SU-DHL-6 (cell line): ENCODE measurements at regions not wholly inside any gene's neighbourhood (a gene's known extent, or its start where the extent isn't known, plus 50 kb on each side); places are given as distances from the start of the nearest gene placed in this dataset.

ENCODE experiments used
- H2AFZ ChIP-seq: fragments of 200-600 bp; sonication (generic); 2 replicates; pipeline ENCODE4 v1.6.1; 2014; ENCODE audit warnings: low read depth, mild to moderate bottlenecking, moderate library complexity, mixed read lengths, antibody characterized with exemption, low read length; ENCODE audit not compliant: severe bottlenecking
- H3F3A ChIP-seq: fragments of 200-600 bp; shearing (Covaris generic); 2 replicates; pipeline ENCODE4 v1.6.0; 2016; ENCODE audit warnings: antibody characterized with exemption, mild to moderate bottlenecking; ENCODE audit not compliant: insufficient read depth
- H3K27ac ChIP-seq: fragments of 200-600 bp; sonication (generic); 2 replicates; pipeline ENCODE4 v1.5.1; 2016; ENCODE audit warnings: low read depth, mild to moderate bottlenecking, low read length, moderate library complexity, mixed read lengths
- H3K27me3 ChIP-seq: fragments of 200-600 bp; sonication (generic), shearing (Covaris generic); 2 replicates; pipeline ENCODE4 v1.6.0; 2014; ENCODE audit warnings: mild to moderate bottlenecking, low read length
- H3K36me3 ChIP-seq: fragments of 200-600 bp; sonication (generic); 2 replicates; pipeline ENCODE4 v1.6.1; 2014; ENCODE audit warnings: mild to moderate bottlenecking, low read length, mixed read lengths
- H3K4me2 ChIP-seq: fragments of 300-600, 200-600 bp; shearing (Covaris generic), sonication (generic); 2 replicates; pipeline ENCODE4 v1.6.0; 2014; ENCODE audit warnings: low read length, low read depth, mild to moderate bottlenecking; ENCODE audit not compliant: poor library complexity, severe bottlenecking
- H3K4me3 ChIP-seq: fragments of 200-600 bp; sonication (generic); 2 replicates; pipeline ENCODE4 v1.5.1; 2014; ENCODE audit warnings: antibody characterized with exemption, low read length, mild to moderate bottlenecking, mixed read lengths; ENCODE audit not compliant: insufficient read depth, poor library complexity, severe bottlenecking
- H3K79me2 ChIP-seq: fragments of 200-600 bp; sonication (generic); 2 replicates; pipeline ENCODE4 v1.6.1; 2014; ENCODE audit warnings: mild to moderate bottlenecking, low read length, moderate library complexity; ENCODE audit not compliant: insufficient read depth
- H3K9ac ChIP-seq: fragments of 200-600 bp; sonication (generic); 2 replicates; pipeline ENCODE4 v1.7.0; 2014; ENCODE audit warnings: mild to moderate bottlenecking, low read length
- H3K9me2 ChIP-seq: fragments of 200-600 bp; sonication (generic); replicated peaks from 2 replicates; pipeline ENCODE4 v1.6.1; 2014; ENCODE audit warnings: low read length; ENCODE audit not compliant: insufficient read depth
- H3K9me3 ChIP-seq: fragments of 200-600 bp; sonication (generic); 2 replicates; pipeline ENCODE4 v1.6.1; 2014; ENCODE audit warnings: low read length, mixed read lengths; ENCODE audit not compliant: insufficient read depth
- H4K20me1 ChIP-seq: fragments of 200-600 bp; sonication (generic); 2 replicates; pipeline ENCODE4 v1.6.1; 2014; ENCODE audit warnings: low read depth, mild to moderate bottlenecking, antibody characterized with exemption, low read length, moderate library complexity, mixed read lengths
- CTCF ChIP-seq: fragments of 200-600 bp; sonication (generic); IDR thresholded peaks from one replicate; pipeline ENCODE4 v1.5.1; 2017; ENCODE audit warnings: antibody characterized with exemption, mild to moderate bottlenecking, low read length, moderate library complexity; ENCODE audit not compliant: insufficient read depth, poor library complexity, severe bottlenecking
- EZH2phosphoT487 ChIP-seq: fragments of 200-600 bp; sonication (generic), shearing (Covaris generic); conservative IDR thresholded peaks from 2 replicates; pipeline ENCODE4 v1.6.1; 2018; ENCODE audit warnings: mild to moderate bottlenecking, antibody characterized with exemption, low read length, moderate library complexity, mixed read lengths

- H3K27me3 ChIP-seq: no peaks in the 10 kb centered on the region
- H3K79me2 ChIP-seq: no peaks in the 10 kb centered on the region
- no peaks in the 10 kb centered on the region for H3F3A ChIP-seq
- H3K4me2 ChIP-seq: no peak overlapping the region
- H3K27ac ChIP-seq: no peak overlapping the region
- no peak overlapping the region for H2AFZ ChIP-seq
- TF ChIP-seq EZH2phosphoT487: no peak
- no peaks in the 10 kb centered on the region for H3K9me3 ChIP-seq
- H3K4me3 ChIP-seq: no peak overlapping the region
- H3K9ac ChIP-seq: no peak overlapping the region
- no peaks in the 10 kb centered on the region for H3K9me2 ChIP-seq
- H4K20me1 ChIP-seq: no peaks in the 10 kb centered on the region
- H3K36me3 ChIP-seq: no peaks in the 10 kb centered on the region
Measured at GRCh38 chr1:41998250-41998649, 79.5 kb upstream of the HIVEP3 start.

- Histone ChIP-seq H3K27me3 (no peaks in the 10 kb centered on the region), H3K79me2 (no peaks in the 10 kb centered on the region), H4K20me1 (no peaks in the 10 kb centered on the region), H3K9me3 (no peaks in the 10 kb centered on the region), H3K9ac (no peak overlapping the region), H3K4me2 (no peak overlapping the region), H3K9me2 (no peaks in the 10 kb centered on the region), H3F3A (no peaks in the 10 kb centered on the region), H3K36me3 (no peaks in the 10 kb centered on the region), H3K27ac (no peak overlapping the region), H2AFZ (no peak overlapping the region), H3K4me3 (no peak overlapping the region)
- TF ChIP-seq EZH2phosphoT487: no peak
- TF ChIP-seq CTCF: no peak
Measured at GRCh38 chr1:41997153-41997552, 78.4 kb upstream of the HIVEP3 start.

GRCh38 chr1:41995441-41996130 is 76.9 kb upstream of the HIVEP3 start:
- H3K9ac ChIP-seq: no peak overlapping the region
- no peaks in the 10 kb centered on the region for H3K27me3 ChIP-seq
- TF ChIP-seq EZH2phosphoT487 (no peak), CTCF (no peak)
- H4K20me1 ChIP-seq: no peaks in the 10 kb centered on the region
- H3K4me2 ChIP-seq: no peak overlapping the region
- H3K79me2 ChIP-seq: no peaks in the 10 kb centered on the region
- H3K9me2 ChIP-seq: no peaks in the 10 kb centered on the region
- no peak overlapping the region for H2AFZ ChIP-seq
- H3K36me3 ChIP-seq: no peaks in the 10 kb centered on the region
- H3K9me3 ChIP-seq: no peaks in the 10 kb centered on the region
- no peaks in the 10 kb centered on the region for H3F3A ChIP-seq
- H3K27ac ChIP-seq: no peak overlapping the region
- no peak overlapping the region for H3K4me3 ChIP-seq

GRCh38 chr1:41994195-41994894 is 75.6 kb upstream of the HIVEP3 start:
- H2AFZ ChIP-seq: no peak overlapping the region
- H3K4me2 ChIP-seq: no peak overlapping the region
- no peaks in the 10 kb centered on the region for H3K36me3 ChIP-seq
- no peaks in the 10 kb centered on the region for H3K9me2 ChIP-seq
- H3K27me3 ChIP-seq: no peaks in the 10 kb centered on the region
- H3F3A ChIP-seq: no peaks in the 10 kb centered on the region
- H4K20me1 ChIP-seq: no peaks in the 10 kb centered on the region
- H3K9me3 ChIP-seq: no peaks in the 10 kb centered on the region
- no peak overlapping the region for H3K9ac ChIP-seq
- no peak for TF ChIP-seq CTCF
- TF ChIP-seq EZH2phosphoT487: no peak
- no peak overlapping the region for H3K4me3 ChIP-seq
- H3K27ac ChIP-seq: no peak overlapping the region
- no peaks in the 10 kb centered on the region for H3K79me2 ChIP-seq
